Vagina (tissue), 2 donors: ENCODE measurements at regions not wholly inside any gene's neighbourhood (a gene's known extent, or its start where the extent isn't known, plus 50 kb on each side); places are given as distances from the start of the nearest gene placed in this dataset.

ENCODE experiments used
- CTCF ChIP-seq, 3 experiments: fragments of 450-650 bp in 2 of 3; fragments of 200-600 bp in 1 of 3; sonication (generic) in 1 of 3; IDR thresholded peaks; one replicate each; pipeline ENCODE4 v1.5.1; 2017 to 2019; ENCODE audit warnings: antibody characterized with exemption in 3 of 3, mild to moderate bottlenecking in 2 of 3, moderate library complexity in 2 of 3
- POLR2A ChIP-seq, 2 donors: fragments of 450-650 bp; IDR thresholded peaks; one replicate each; pipeline ENCODE4 v1.6.1; 2017; ENCODE audit warnings: antibody characterized with exemption in 2 of 2, mild to moderate bottlenecking in 2 of 2, moderate library complexity in 2 of 2
- POLR2AphosphoS5 ChIP-seq, 2 donors: sonication (generic); formaldehyde crosslinking; IDR thresholded peaks; one replicate each; pipeline ENCODE4 v1.9.0; 2017; ENCODE audit warnings: antibody characterized with exemption in 2 of 2, mild to moderate bottlenecking in 2 of 2, low read depth in 1 of 2; ENCODE audit not compliant: insufficient read depth in 1 of 2

- TF ChIP-seq POLR2A (IDR thresholded peaks at IDR 0.05) (no peak), POLR2AphosphoS5 (IDR thresholded peaks at IDR 0.05; ENCODE audit: insufficient read depth in 1 of 2, low read depth in 1 of 2) (no peak), CTCF (IDR thresholded peaks at IDR 0.05) (no peak)
Measured at GRCh38 chr2:149826471-149827125, 239.0 kb upstream of the MMADHC start.
